Endothelial cell of umbilical vein (primary cell): ENCODE measurements at regions not wholly inside any gene's neighbourhood (a gene's known extent, or its start where the extent isn't known, plus 50 kb on each side); places are given as distances from the start of the nearest gene placed in this dataset.

Experiments used
- BruUV-seq: library from RNA; stranded (reverse); fragments of 400-500 nt; replicated peaks from 2 replicates; lab custom pipeline; 2021; lab: Mats Ljungman, UMichigan
- CTCF ChIA-PET: fragments of 300-600, 350-600 bp; sonication (Branson Sonifier 250); formaldehyde crosslinking; loops from one replicate; lab custom pipeline; 2021; ENCODE audit warnings: antibody characterized with exemption, inconsistent platforms; lab: Charles Lee
- POLR2A ChIA-PET: fragments of 300-600, 350-600 bp; sonication (Branson Sonifier 250); formaldehyde crosslinking; loops from one replicate; lab custom pipeline; 2021; ENCODE audit warnings: antibody characterized with exemption, inconsistent platforms; lab: Charles Lee
- DNase-seq: peaks from one replicate; pipeline ENCODE4 v3.0.0-alpha.2; 2011; ENCODE audit warnings: low read depth, low spot score
- FAIRE-seq: peaks from 2 replicates; lab custom pipeline; 2011; peaks lifted over from hg19 to GRCh38; lab: Jason Lieb, UNC
- H2AFZ ChIP-seq: 2 replicates; pipeline ENCODE4 v1.6.0; 2012; ENCODE audit warnings: low read depth, low read length, control low read depth, inconsistent platforms
- H3K27ac ChIP-seq: 2 replicates; pipeline ENCODE4 v1.5.1; 2011; ENCODE audit warnings: low read depth, mild to moderate bottlenecking, control low read depth, low read length, moderate library complexity; ENCODE audit not compliant: insufficient read depth
- H3K27me3 ChIP-seq, 2 experiments: 2 replicates each; pipeline versions ENCODE4 v1.6.0 to v1.6.1; 2011; ENCODE audit warnings: low read length in 2 of 2, mixed read lengths in 1 of 2; ENCODE audit not compliant: control insufficient read depth in 2 of 2, insufficient read depth in 2 of 2
- H3K36me3 ChIP-seq, 2 experiments: 2 replicates in 1 of 2; 3 replicates in 1 of 2; pipeline ENCODE4 v1.5.1; 2011; ENCODE audit warnings: low read length in 2 of 2, mild to moderate bottlenecking in 1 of 2, moderate library complexity in 1 of 2; ENCODE audit not compliant: control insufficient read depth in 2 of 2, insufficient read depth in 2 of 2; ENCODE audit errors: extremely low read depth in 1 of 2
- H3K4me1 ChIP-seq: 3 replicates; pipeline ENCODE4 v1.5.1; 2011; ENCODE audit warnings: mild to moderate bottlenecking, low read length; ENCODE audit not compliant: control insufficient read depth, insufficient read depth; ENCODE audit errors: extremely low read depth
- H3K4me2 ChIP-seq: 2 replicates; pipeline ENCODE4 v1.6.1; 2011; ENCODE audit warnings: low read length, control low read depth, mixed read lengths; ENCODE audit not compliant: insufficient read depth
- H3K4me3 ChIP-seq, 3 experiments: fragments of 200-600 bp in 1 of 3; sonication (generic), shearing (Covaris generic) in 1 of 3; replicated peaks in 1 of 3; 2 replicates each; pipeline ENCODE4 v1.5.1; 2011 to 2016; ENCODE audit warnings: control low read depth in 3 of 3, low read length in 3 of 3, mild to moderate bottlenecking in 2 of 3, inconsistent platforms in 1 of 3, low read depth in 1 of 3, moderate library complexity in 1 of 3; ENCODE audit not compliant: insufficient read depth in 1 of 3
- H3K79me2 ChIP-seq: 2 replicates; pipeline ENCODE4 v1.6.0; 2012; ENCODE audit warnings: low read length, inconsistent platforms; ENCODE audit not compliant: control insufficient read depth, insufficient read depth
- H3K9ac ChIP-seq: replicated peaks from 2 replicates; pipeline ENCODE3; 2011; ENCODE audit warnings: low read length, control low read depth; ENCODE audit not compliant: insufficient read depth; ENCODE audit errors: extremely low read depth
- H3K9me1 ChIP-seq: replicated peaks from 3 replicates; pipeline ENCODE4 v1.6.0; 2011; ENCODE audit warnings: mild to moderate bottlenecking, low read length; ENCODE audit not compliant: control insufficient read depth, insufficient read depth; ENCODE audit errors: extremely low read depth
- H3K9me3 ChIP-seq: replicated peaks from 2 replicates; pipeline ENCODE4 v1.5.1; 2012; ENCODE audit warnings: low read length, inconsistent platforms; ENCODE audit not compliant: control insufficient read depth, insufficient read depth
- H4K20me1 ChIP-seq: replicated peaks from 2 replicates; pipeline ENCODE3; 2011; ENCODE audit warnings: mild to moderate bottlenecking, low read length; ENCODE audit not compliant: control insufficient read depth, insufficient read depth; ENCODE audit errors: extremely low read depth
- EZH2 ChIP-seq: IDR thresholded peaks from 2 replicates; pipeline ENCODE4 v1.6.1; 2012; ENCODE audit warnings: borderline replicate concordance, low read depth, mild to moderate bottlenecking, moderate library complexity, low read length, inconsistent platforms; ENCODE audit not compliant: severe bottlenecking
- FOS ChIP-seq: IDR thresholded peaks from 2 replicates; pipeline ENCODE4 v1.6.1; 2011; ENCODE audit warnings: mild to moderate bottlenecking, low read length, moderate library complexity, borderline replicate concordance; ENCODE audit not compliant: insufficient read depth
- GATA2 ChIP-seq: IDR thresholded peaks from 2 replicates; pipeline ENCODE4 v1.7.0; 2011; ENCODE audit warnings: low read depth, mild to moderate bottlenecking, moderate library complexity, mixed read lengths, low read length; ENCODE audit not compliant: insufficient read length, insufficient read depth
- MAX ChIP-seq: IDR thresholded peaks from 2 replicates; pipeline ENCODE4 v1.6.1; 2011; ENCODE audit not compliant: insufficient read depth, insufficient read length
- MYC ChIP-seq: IDR thresholded peaks from one replicate; pipeline ENCODE4 v1.6.1; 2011; ENCODE audit warnings: mild to moderate bottlenecking, low read depth, low read length
- POLR2A ChIP-seq: IDR thresholded peaks from 2 replicates; pipeline ENCODE4 v1.6.1; 2012; ENCODE audit warnings: low read depth, mild to moderate bottlenecking, control low read depth, low read length
- POLR2AphosphoS5 ChIP-seq: IDR thresholded peaks from 2 replicates; pipeline ENCODE4 v1.6.1; 2012; ENCODE audit warnings: low read depth, mild to moderate bottlenecking, control low read depth, low read length, moderate library complexity; ENCODE audit not compliant: insufficient read depth
- dilution Hi-C: fragments of 300-500 bp; cut with MboI; formaldehyde crosslinking; loops from one replicate; pipeline ENCODE4 v1.15.0; 2019; ENCODE audit warnings: low sequenced_read_pairs; ENCODE audit not compliant: extremely low pct_ligation_motif_present
- intact Hi-C: fragments of 100-400 bp; cut with micrococcal nuclease; formaldehyde crosslinking; loops from one replicate; pipeline ENCODE4 v1.10.0; 2022
- TF ChIP-seq, protein P1 (sequence below), 2 donors: IDR thresholded peaks; 1 replicate in 1 of 2; 2 replicates in 1 of 2; pipeline ENCODE4 v1.5.1; 2011; ENCODE audit warnings: low read length in 2 of 2, mild to moderate bottlenecking in 2 of 2, moderate library complexity in 2 of 2, control low read depth in 1 of 2, inconsistent platforms in 1 of 2, low read depth in 1 of 2; ENCODE audit not compliant: insufficient read depth in 1 of 2; ENCODE audit errors: extremely low read depth in 1 of 2

DNA sequence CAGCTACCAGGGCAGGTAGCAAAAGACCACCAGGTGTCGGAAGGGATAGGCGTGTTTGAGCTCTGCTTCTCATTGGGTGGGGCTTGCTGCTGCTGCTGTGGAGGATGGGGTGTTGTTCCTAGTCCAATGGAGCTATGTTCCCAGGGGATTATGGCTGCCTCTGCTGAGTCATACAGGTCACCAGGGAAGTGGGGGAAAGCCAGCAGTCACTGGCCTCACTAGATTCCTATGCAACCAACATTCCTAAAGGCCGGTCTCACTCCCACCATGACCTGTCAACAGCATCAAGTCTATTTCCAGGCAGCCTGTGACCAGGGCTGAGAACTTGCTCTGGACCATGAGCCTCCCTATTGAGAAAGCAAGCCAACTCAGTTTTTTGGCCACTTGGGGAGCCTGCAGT lies 1160.8 kb downstream of the REEP3 start:
- Histone ChIP-seq H3K9me3 (no peaks in the 10 kb centered on the region), H3K79me2 (no peaks in the 10 kb centered on the region), H3K9ac (no peak overlapping the region), H3K9me1 (no peaks in the 10 kb centered on the region), H3K36me3 (no peaks in the 10 kb centered on the region), H3K4me1 (no peaks in the 10 kb centered on the region), H3K4me2 (no peak overlapping the region), H2AFZ (no peak overlapping the region), H4K20me1 (no peaks in the 10 kb centered on the region), H3K27me3 (no peaks in the 10 kb centered on the region), H3K4me3 (no peak overlapping the region), H3K27ac (no peak overlapping the region)
- TF ChIP-seq POLR2AphosphoS5 (no peak), MAX (no peak), MYC (no peak), POLR2A (no peak), EZH2 (no peak), GATA2 (no peak), FOS (no peak)
- TF ChIP-seq, protein P1, sequence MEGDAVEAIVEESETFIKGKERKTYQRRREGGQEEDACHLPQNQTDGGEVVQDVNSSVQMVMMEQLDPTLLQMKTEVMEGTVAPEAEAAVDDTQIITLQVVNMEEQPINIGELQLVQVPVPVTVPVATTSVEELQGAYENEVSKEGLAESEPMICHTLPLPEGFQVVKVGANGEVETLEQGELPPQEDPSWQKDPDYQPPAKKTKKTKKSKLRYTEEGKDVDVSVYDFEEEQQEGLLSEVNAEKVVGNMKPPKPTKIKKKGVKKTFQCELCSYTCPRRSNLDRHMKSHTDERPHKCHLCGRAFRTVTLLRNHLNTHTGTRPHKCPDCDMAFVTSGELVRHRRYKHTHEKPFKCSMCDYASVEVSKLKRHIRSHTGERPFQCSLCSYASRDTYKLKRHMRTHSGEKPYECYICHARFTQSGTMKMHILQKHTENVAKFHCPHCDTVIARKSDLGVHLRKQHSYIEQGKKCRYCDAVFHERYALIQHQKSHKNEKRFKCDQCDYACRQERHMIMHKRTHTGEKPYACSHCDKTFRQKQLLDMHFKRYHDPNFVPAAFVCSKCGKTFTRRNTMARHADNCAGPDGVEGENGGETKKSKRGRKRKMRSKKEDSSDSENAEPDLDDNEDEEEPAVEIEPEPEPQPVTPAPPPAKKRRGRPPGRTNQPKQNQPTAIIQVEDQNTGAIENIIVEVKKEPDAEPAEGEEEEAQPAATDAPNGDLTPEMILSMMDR (IDR thresholded peaks at IDR 0.05; ENCODE audit: extremely low read depth in 1 of 2, insufficient read depth in 1 of 2, low read depth in 1 of 2, low read length in 2 of 2), result no peak
- DNase-seq, result no peak
- intact Hi-C loops (no loop called here), dilution Hi-C loops (no loop called here)
- ChIA-PET POLR2A (no interaction called here), CTCF (no interaction called here)
- no TSS peak for BruUV-seq
- FAIRE-seq, result no peak
